HG03108 (cell line): ENCODE measurements at regions not wholly inside any gene's neighbourhood (a gene's known extent, or its start where the extent isn't known, plus 50 kb on each side); places are given as distances from the start of the nearest gene placed in this dataset.
"Not testable (repeated sequence)": the region's sequence is repeated elsewhere in the genome, so short reads cannot be mapped to it uniquely, and the experiment has no call there.

ENCODE experiments used
- ATAC-seq: cut with Tn5 transposase; IDR thresholded peaks from one replicate; pipeline ENCODE4 v1.9.1; 2021; ENCODE audit warnings: moderate library complexity; ENCODE audit not compliant: unreplicated experiment

- ATAC-seq: no peak
Measured at GRCh38 chr3:177356113-177356512, 158.8 kb upstream of the TBL1XR1 start.

GRCh38 chr3:177356952-177357351 is 159.7 kb upstream of the TBL1XR1 start:
- no peak for ATAC-seq

- no peak for ATAC-seq
Measured at GRCh38 chr3:177357352-177358090, 160.2 kb upstream of the TBL1XR1 start.

- peak; percentile 43 for ATAC-seq
Measured at GRCh38 chr3:177358091-177358976, 161.1 kb upstream of the TBL1XR1 start.

- ATAC-seq: peak; percentile 2
Measured at GRCh38 chr3:177358977-177359592, 161.8 kb upstream of the TBL1XR1 start.

- peak; percentile 66 for ATAC-seq
Measured at GRCh38 chr3:177359593-177360357, 162.5 kb upstream of the TBL1XR1 start.

- no peak for ATAC-seq
Measured at GRCh38 chr3:177361081-177361938, 164.0 kb upstream of the TBL1XR1 start.

GRCh38 chr3:177362626-177363025 is 165.3 kb upstream of the TBL1XR1 start:
- ATAC-seq: no peak

GRCh38 chr3:177364236-177364635 is 167.0 kb upstream of the TBL1XR1 start:
- ATAC-seq: no peak

GRCh38 chr3:177365294-177365693 is 168.0 kb upstream of the TBL1XR1 start:
- ATAC-seq: not testable (repeated sequence)

- no peak for ATAC-seq
Measured at GRCh38 chr3:177367788-177368187, 170.5 kb upstream of the TBL1XR1 start.

GRCh38 chr3:177370246-177370822 is 173.1 kb upstream of the TBL1XR1 start:
- no peak for ATAC-seq

- ATAC-seq: no peak
Measured at GRCh38 chr3:177371146-177371545, 173.9 kb upstream of the TBL1XR1 start.

- no peak for ATAC-seq
Measured at GRCh38 chr3:177371888-177372287, 174.6 kb upstream of the TBL1XR1 start.

GRCh38 chr3:177374323-177374722 is 177.0 kb upstream of the TBL1XR1 start:
- ATAC-seq: peak; percentile 43

GRCh38 chr3:177375316-177375715 is 178.0 kb upstream of the TBL1XR1 start:
- no peak for ATAC-seq

GRCh38 chr3:177377166-177377565 is 179.9 kb upstream of the TBL1XR1 start:
- no peak for ATAC-seq

GRCh38 chr3:177378168-177378567 is 180.9 kb upstream of the TBL1XR1 start:
- ATAC-seq: peak; percentile 69

GRCh38 chr3:177379045-177379444 is 181.8 kb upstream of the TBL1XR1 start:
- ATAC-seq: no peak

GRCh38 chr3:177381070-177381469 is 183.8 kb upstream of the TBL1XR1 start:
- ATAC-seq: no peak
